Uterus (tissue), 2 donors: ENCODE measurements at regions not wholly inside any gene's neighbourhood (a gene's known extent, or its start where the extent isn't known, plus 50 kb on each side); places are given as distances from the start of the nearest gene placed in this dataset.

Experiments used
- POLR2A ChIP-seq, 2 donors: fragments of 450-650 bp; IDR thresholded peaks; one replicate each; pipeline ENCODE4 v1.6.1; 2016; ENCODE audit warnings: antibody characterized with exemption in 2 of 2, mild to moderate bottlenecking in 1 of 2, moderate library complexity in 1 of 2
- TF ChIP-seq, protein P1 (sequence below), 4 experiments: fragments of 200-600 bp in 2 of 4; fragments of 450-650 bp in 2 of 4; sonication (generic) in 2 of 4; IDR thresholded peaks; one replicate each; pipeline ENCODE4 v1.5.1; 2016 to 2019; ENCODE audit warnings: antibody characterized with exemption in 4 of 4, mild to moderate bottlenecking in 2 of 4, moderate library complexity in 1 of 4

DNA sequence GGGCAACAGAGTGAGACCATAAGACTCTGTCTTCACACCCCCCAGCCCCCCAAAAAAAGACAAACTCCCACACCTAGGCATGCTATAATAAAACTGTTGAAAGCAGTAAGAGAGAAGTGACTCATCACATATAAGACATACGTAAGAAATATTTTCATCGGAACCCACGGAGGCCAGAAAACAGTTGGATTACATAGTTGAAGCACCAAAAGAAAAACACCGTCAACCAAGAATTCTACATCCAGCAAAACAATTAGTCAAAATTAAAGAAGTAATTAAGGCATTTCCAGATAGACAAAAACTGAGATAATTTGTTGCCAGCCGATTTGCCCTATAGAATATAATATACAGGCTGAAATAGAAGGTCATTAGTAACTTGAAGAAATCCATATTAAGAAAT lies 128.7 kb downstream of the VAPA start:
- TF ChIP-seq, protein P1, sequence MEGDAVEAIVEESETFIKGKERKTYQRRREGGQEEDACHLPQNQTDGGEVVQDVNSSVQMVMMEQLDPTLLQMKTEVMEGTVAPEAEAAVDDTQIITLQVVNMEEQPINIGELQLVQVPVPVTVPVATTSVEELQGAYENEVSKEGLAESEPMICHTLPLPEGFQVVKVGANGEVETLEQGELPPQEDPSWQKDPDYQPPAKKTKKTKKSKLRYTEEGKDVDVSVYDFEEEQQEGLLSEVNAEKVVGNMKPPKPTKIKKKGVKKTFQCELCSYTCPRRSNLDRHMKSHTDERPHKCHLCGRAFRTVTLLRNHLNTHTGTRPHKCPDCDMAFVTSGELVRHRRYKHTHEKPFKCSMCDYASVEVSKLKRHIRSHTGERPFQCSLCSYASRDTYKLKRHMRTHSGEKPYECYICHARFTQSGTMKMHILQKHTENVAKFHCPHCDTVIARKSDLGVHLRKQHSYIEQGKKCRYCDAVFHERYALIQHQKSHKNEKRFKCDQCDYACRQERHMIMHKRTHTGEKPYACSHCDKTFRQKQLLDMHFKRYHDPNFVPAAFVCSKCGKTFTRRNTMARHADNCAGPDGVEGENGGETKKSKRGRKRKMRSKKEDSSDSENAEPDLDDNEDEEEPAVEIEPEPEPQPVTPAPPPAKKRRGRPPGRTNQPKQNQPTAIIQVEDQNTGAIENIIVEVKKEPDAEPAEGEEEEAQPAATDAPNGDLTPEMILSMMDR (IDR thresholded peaks at IDR 0.05), result no peak
- TF ChIP-seq POLR2A (IDR thresholded peaks at IDR 0.05), result no peak
